ENCODE measurements at regions not wholly inside any gene's neighbourhood (a gene's known extent, or its start where the extent isn't known, plus 50 kb on each side); places are given as distances from the start of the nearest gene placed in this dataset.

DNA sequence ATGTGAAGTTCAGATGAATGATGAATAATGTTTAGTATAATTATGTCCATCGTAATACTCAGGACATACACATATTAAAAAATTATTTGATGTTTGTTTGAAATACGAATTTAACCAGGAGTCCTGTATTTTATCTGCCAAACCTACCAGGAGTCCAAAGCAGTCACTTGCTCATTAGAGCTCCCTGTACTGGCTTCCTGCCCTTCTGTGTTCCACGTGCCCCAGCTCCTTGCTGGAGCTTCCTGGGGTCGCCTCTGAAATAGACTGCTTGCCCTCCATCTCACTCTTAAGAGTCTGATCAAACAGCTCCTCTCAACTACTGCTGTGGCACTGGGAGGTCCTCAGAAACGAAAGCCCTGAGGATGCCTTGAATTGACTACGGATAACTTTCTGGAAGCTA, 87.3 kb upstream of the DHRS4 start:
- TF ChIP-seq, protein P1, sequence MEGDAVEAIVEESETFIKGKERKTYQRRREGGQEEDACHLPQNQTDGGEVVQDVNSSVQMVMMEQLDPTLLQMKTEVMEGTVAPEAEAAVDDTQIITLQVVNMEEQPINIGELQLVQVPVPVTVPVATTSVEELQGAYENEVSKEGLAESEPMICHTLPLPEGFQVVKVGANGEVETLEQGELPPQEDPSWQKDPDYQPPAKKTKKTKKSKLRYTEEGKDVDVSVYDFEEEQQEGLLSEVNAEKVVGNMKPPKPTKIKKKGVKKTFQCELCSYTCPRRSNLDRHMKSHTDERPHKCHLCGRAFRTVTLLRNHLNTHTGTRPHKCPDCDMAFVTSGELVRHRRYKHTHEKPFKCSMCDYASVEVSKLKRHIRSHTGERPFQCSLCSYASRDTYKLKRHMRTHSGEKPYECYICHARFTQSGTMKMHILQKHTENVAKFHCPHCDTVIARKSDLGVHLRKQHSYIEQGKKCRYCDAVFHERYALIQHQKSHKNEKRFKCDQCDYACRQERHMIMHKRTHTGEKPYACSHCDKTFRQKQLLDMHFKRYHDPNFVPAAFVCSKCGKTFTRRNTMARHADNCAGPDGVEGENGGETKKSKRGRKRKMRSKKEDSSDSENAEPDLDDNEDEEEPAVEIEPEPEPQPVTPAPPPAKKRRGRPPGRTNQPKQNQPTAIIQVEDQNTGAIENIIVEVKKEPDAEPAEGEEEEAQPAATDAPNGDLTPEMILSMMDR (IDR thresholded peaks at IDR 0.05; ENCODE audit: insufficient read depth in 1 of 2, low read depth in 1 of 2, low read length in 1 of 2, severe bottlenecking in 1 of 2, unreplicated experiment in 1 of 2): no peak
- POLR2A ChIA-PET: no interaction called here
- Mint-ChIP-seq H3K4me3 (ENCODE audit: unreplicated experiment) (no peak overlapping the region), H3K36me3 (ENCODE audit: insufficient read depth, unreplicated experiment) (no peaks in the 10 kb centered on the region), H3K4me1 (ENCODE audit: low read depth, unreplicated experiment) (peaks cover 6% of the 10 kb centered on the region), H3K9me3 (ENCODE audit: unreplicated experiment) (no peaks in the 10 kb centered on the region), H3K27me3 (ENCODE audit: insufficient read depth, unreplicated experiment) (no peaks in the 10 kb centered on the region), H3K27ac (ENCODE audit: unreplicated experiment) (no peak overlapping the region)
- Histone ChIP-seq H3K27me3 (replicated peaks; ENCODE audit: control insufficient read depth, insufficient read depth, low read length) (no peaks in the 10 kb centered on the region), H3K4me3 (ENCODE audit: low read depth, low read length) (no peak overlapping the region), H3K4me1 (no peaks in the 10 kb centered on the region), H3K9me3 (peaks cover 3% of the 10 kb centered on the region; the same call in 1 of the 2 replicates), H3K36me3 (ENCODE audit: control insufficient read depth, insufficient read depth, low read length) (no peaks in the 10 kb centered on the region)
- intact Hi-C loops (cut with micrococcal nuclease; ENCODE audit: unreplicated experiment): no loop called here
- BruUV-seq (replicated peaks): no TSS peak
- DNase-seq: no peak
- CTCF ChIA-PET: no interaction called here

- H3K27me3 ChIP-seq (replicated peaks; ENCODE audit: control insufficient read depth, insufficient read depth, low read length): no peaks in the 10 kb centered on the region
- H3K4me3 ChIP-seq (ENCODE audit: low read depth, low read length): no peak overlapping the region
- H3K36me3 ChIP-seq (ENCODE audit: control insufficient read depth, insufficient read depth, low read length): no peaks in the 10 kb centered on the region
- Mint-ChIP-seq H3K4me3 (ENCODE audit: unreplicated experiment) (no peak overlapping the region), H3K27me3 (ENCODE audit: insufficient read depth, unreplicated experiment) (no peaks in the 10 kb centered on the region), H3K36me3 (ENCODE audit: insufficient read depth, unreplicated experiment) (no peaks in the 10 kb centered on the region), H3K4me1 (ENCODE audit: low read depth, unreplicated experiment) (peaks cover 6% of the 10 kb centered on the region), H3K9me3 (ENCODE audit: unreplicated experiment) (no peaks in the 10 kb centered on the region), H3K27ac (ENCODE audit: unreplicated experiment) (no peak overlapping the region)
- POLR2A ChIA-PET: no interaction called here
- BruUV-seq (replicated peaks): no TSS peak
- peaks cover 3% of the 10 kb centered on the region for H3K9me3 ChIP-seq
- DNase-seq: peak in 1 of 2 experiments; percentile 2
- intact Hi-C loops (cut with micrococcal nuclease; ENCODE audit: unreplicated experiment): no loop called here
- CTCF ChIA-PET: no interaction called here
- TF ChIP-seq, protein P1 (IDR thresholded peaks at IDR 0.05; ENCODE audit: insufficient read depth in 1 of 2, low read depth in 1 of 2, low read length in 1 of 2, severe bottlenecking in 1 of 2, unreplicated experiment in 1 of 2): no peak
- H3K4me1 ChIP-seq: no peaks in the 10 kb centered on the region
These were observed 84.4 kb upstream of the DHRS4 start for GRCh38 chr14:23869078-23869719.

GRCh38 chr14:23876160-23876750, 77.3 kb upstream of the DHRS4 start:
- Histone ChIP-seq H3K36me3 (ENCODE audit: control insufficient read depth, insufficient read depth, low read length) (no peaks in the 10 kb centered on the region), H3K4me3 (ENCODE audit: low read depth, low read length) (no peak overlapping the region), H3K9me3 (no peaks in the 10 kb centered on the region; the same call in 1 of the 2 replicates), H3K27me3 (replicated peaks; ENCODE audit: control insufficient read depth, insufficient read depth, low read length) (no peaks in the 10 kb centered on the region), H3K4me1 (no peaks in the 10 kb centered on the region)
- H3K4me1 Mint-ChIP-seq (ENCODE audit: low read depth, unreplicated experiment): no peaks in the 10 kb centered on the region
- intact Hi-C loops (cut with micrococcal nuclease; ENCODE audit: unreplicated experiment): no loop called here
- no peak overlapping the region for H3K27ac Mint-ChIP-seq (ENCODE audit: unreplicated experiment)
- POLR2A ChIA-PET: no interaction called here
- H3K36me3 Mint-ChIP-seq (ENCODE audit: insufficient read depth, unreplicated experiment): no peaks in the 10 kb centered on the region
- CTCF ChIA-PET: interaction anchor here (0.6 to 1.1 kb wide), 2 partner anchors 34 to 211 kb away, joined by 3 to 4 read pairs; no protein-coding TSS in a partner anchor
- H3K9me3 Mint-ChIP-seq (ENCODE audit: unreplicated experiment): no peaks in the 10 kb centered on the region
- no peak overlapping the region for H3K4me3 Mint-ChIP-seq (ENCODE audit: unreplicated experiment)
- H3K27me3 Mint-ChIP-seq (ENCODE audit: insufficient read depth, unreplicated experiment): peaks cover 3% of the 10 kb centered on the region
- no peak for DNase-seq
- TF ChIP-seq, protein P1 (IDR thresholded peaks at IDR 0.05; ENCODE audit: insufficient read depth in 1 of 2, low read depth in 1 of 2, low read length in 1 of 2, severe bottlenecking in 1 of 2, unreplicated experiment in 1 of 2): no peak
- BruUV-seq (replicated peaks): no TSS peak

All from Caco-2 (cell line).